Type B pancreatic cell (in vitro differentiated cells): ENCODE measurements at regions not wholly inside any gene's neighbourhood (a gene's known extent, or its start where the extent isn't known, plus 50 kb on each side); places are given as distances from the start of the nearest gene placed in this dataset.
"Not testable (repeated sequence)": the region's sequence is repeated elsewhere in the genome, so short reads cannot be mapped to it uniquely, and the experiment has no call there.

Experiments used
- DNase-seq: peaks from one replicate; pipeline ENCODE4 v3.0.0; 2021; ENCODE audit warnings: mixed read lengths; ENCODE audit not compliant: unreplicated experiment; ENCODE audit errors: extremely low spot score
- H3K27ac Mint-ChIP-seq: 2 replicates; pipeline ENCODE4 v1.8.0; 2021; ENCODE audit warnings: mild to moderate bottlenecking, mixed read lengths
- H3K27me3 Mint-ChIP-seq: 2 replicates; pipeline ENCODE4 v1.8.0; 2021; ENCODE audit warnings: mixed read lengths
- H3K36me3 Mint-ChIP-seq: 2 replicates; pipeline ENCODE4 v1.8.0; 2021; ENCODE audit warnings: mixed read lengths
- H3K4me1 Mint-ChIP-seq: one replicate; pipeline ENCODE4 v1.8.0; 2021; ENCODE audit warnings: mixed read lengths; ENCODE audit not compliant: unreplicated experiment
- H3K4me3 Mint-ChIP-seq: 2 replicates; pipeline ENCODE4 v1.8.0; 2021; ENCODE audit warnings: mild to moderate bottlenecking, mixed read lengths
- H3K9me3 Mint-ChIP-seq: 2 replicates; pipeline ENCODE4 v1.8.0; 2021; ENCODE audit warnings: mixed read lengths
- CTCF ChIP-seq: fragments of 200-600 bp; sonication (generic); conservative IDR thresholded peaks from 2 replicates; pipeline ENCODE4 v1.5.0; 2021; ENCODE audit warnings: antibody characterized with exemption, mild to moderate bottlenecking

- H3K27ac Mint-ChIP-seq = no peak overlapping the region
- no peak for DNase-seq
- H3K4me1 Mint-ChIP-seq = no peaks in the 10 kb centered on the region
- no peak for TF ChIP-seq CTCF
- H3K4me3 Mint-ChIP-seq = no peak overlapping the region
- no peaks in the 10 kb centered on the region for H3K9me3 Mint-ChIP-seq
- no peaks in the 10 kb centered on the region for H3K36me3 Mint-ChIP-seq
- H3K27me3 Mint-ChIP-seq = peaks cover 6% of the 10 kb centered on the region
These were observed 230.0 kb upstream of the C1orf174 start for GRCh38 chr1:4130096-4130495.

- H3K4me1 Mint-ChIP-seq = no peaks in the 10 kb centered on the region
- no peak overlapping the region for H3K4me3 Mint-ChIP-seq
- no peaks in the 10 kb centered on the region for H3K36me3 Mint-ChIP-seq
- no peak for TF ChIP-seq CTCF
- no peaks in the 10 kb centered on the region for H3K9me3 Mint-ChIP-seq
- no peak overlapping the region for H3K27ac Mint-ChIP-seq
- no peak for DNase-seq
- H3K27me3 Mint-ChIP-seq = peaks cover 6% of the 10 kb centered on the region
These were observed 231.7 kb upstream of the C1orf174 start for GRCh38 chr1:4131734-4132133.

- TF ChIP-seq CTCF = no peak
- Mint-ChIP-seq H3K27me3 (peaks cover 6% of the 10 kb centered on the region), H3K27ac (peak overlapping the region; percentile 36), H3K9me3 (no peaks in the 10 kb centered on the region), H3K4me1 (peaks cover under 1% of the 10 kb centered on the region), H3K36me3 (no peaks in the 10 kb centered on the region), H3K4me3 (peak overlapping the region; percentile 34)
- no peak for DNase-seq
These were observed 232.6 kb upstream of the C1orf174 start for GRCh38 chr1:4132352-4133296.

- Mint-ChIP-seq H3K27ac (no peak overlapping the region), H3K36me3 (no peaks in the 10 kb centered on the region), H3K4me1 (peaks cover 8% of the 10 kb centered on the region), H3K9me3 (no peaks in the 10 kb centered on the region), H3K4me3 (no peak overlapping the region), H3K27me3 (peaks cover 6% of the 10 kb centered on the region)
- no peak for DNase-seq
- no peak for TF ChIP-seq CTCF
These were observed 233.3 kb upstream of the C1orf174 start for GRCh38 chr1:4133297-4133938.

GRCh38 chr1:4133939-4134321 is 233.9 kb upstream of the C1orf174 start:
- H3K4me3 Mint-ChIP-seq = no peak overlapping the region
- H3K9me3 Mint-ChIP-seq = no peaks in the 10 kb centered on the region
- peaks cover 6% of the 10 kb centered on the region for H3K27me3 Mint-ChIP-seq
- no peak for DNase-seq
- H3K4me1 Mint-ChIP-seq = peaks cover 9% of the 10 kb centered on the region
- H3K36me3 Mint-ChIP-seq = no peaks in the 10 kb centered on the region
- TF ChIP-seq CTCF = no peak
- no peak overlapping the region for H3K27ac Mint-ChIP-seq

GRCh38 chr1:4135853-4136252 is 235.8 kb upstream of the C1orf174 start:
- DNase-seq, H3K36me3 Mint-ChIP-seq, H3K27ac Mint-ChIP-seq, H3K27me3 Mint-ChIP-seq, H3K4me1 Mint-ChIP-seq, H3K9me3 Mint-ChIP-seq, H3K4me3 Mint-ChIP-seq: not testable (repeated sequence)
